C4-2B (cell line): ENCODE measurements at regions not wholly inside any gene's neighbourhood (a gene's known extent, or its start where the extent isn't known, plus 50 kb on each side); places are given as distances from the start of the nearest gene placed in this dataset.

Experiments used
- CTCF ChIP-seq: fragments of 450-650 bp; conservative IDR thresholded peaks from 2 replicates; pipeline ENCODE4 v1.5.1; 2017; ENCODE audit warnings: mild to moderate bottlenecking
- ZFX ChIP-seq: fragments of 450-650 bp; IDR thresholded peaks from 2 replicates; pipeline ENCODE4 v1.6.1; 2017

GRCh38 chr4:110994781-110995180, 371.9 kb upstream of the PITX2 start:
- no peak for TF ChIP-seq ZFX
- no peak for TF ChIP-seq CTCF
